K562 (cell line): ENCODE measurements at regions not wholly inside any gene's neighbourhood (a gene's known extent, or its start where the extent isn't known, plus 50 kb on each side); places are given as distances from the start of the nearest gene placed in this dataset.

Source experiments
- ARID4B ChIP-seq: sonication (generic); formaldehyde crosslinking; IDR thresholded peaks from 2 replicates; pipeline ENCODE4 v1.8.0; 2022; ENCODE audit warnings: mild to moderate bottlenecking, missing genetic modification reagents
- BRF2 ChIP-seq: IDR thresholded peaks from 3 replicates; pipeline ENCODE4 v1.6.1; 2011; ENCODE audit warnings: borderline replicate concordance, mild to moderate bottlenecking; ENCODE audit not compliant: insufficient read length, insufficient read depth
- COPS2 ChIP-seq: fragments of 450-650 bp; conservative IDR thresholded peaks from 2 replicates; pipeline ENCODE4 v1.6.1; 2016; ENCODE audit warnings: mild to moderate bottlenecking, moderate library complexity
- CSDE1 ChIP-seq, 2 experiments: fragments of 450-650 bp; IDR thresholded peaks; 2 replicates each; pipeline ENCODE4 v1.6.1; 2016; ENCODE audit warnings: mild to moderate bottlenecking in 1 of 2
- HOXB6 ChIP-seq: fragments of 250-450 bp; sonication (Bioruptor Pico); IDR thresholded peaks from 2 replicates; pipeline ENCODE4 v1.5.1; 2022; ENCODE audit warnings: mild to moderate bottlenecking, borderline replicate concordance
- TF ChIP-seq, protein P1 (sequence below): sonication (generic); formaldehyde crosslinking; IDR thresholded peaks from 2 replicates; pipeline ENCODE4 v1.8.0; 2023; ENCODE audit warnings: mild to moderate bottlenecking, missing genetic modification reagents

DNA sequence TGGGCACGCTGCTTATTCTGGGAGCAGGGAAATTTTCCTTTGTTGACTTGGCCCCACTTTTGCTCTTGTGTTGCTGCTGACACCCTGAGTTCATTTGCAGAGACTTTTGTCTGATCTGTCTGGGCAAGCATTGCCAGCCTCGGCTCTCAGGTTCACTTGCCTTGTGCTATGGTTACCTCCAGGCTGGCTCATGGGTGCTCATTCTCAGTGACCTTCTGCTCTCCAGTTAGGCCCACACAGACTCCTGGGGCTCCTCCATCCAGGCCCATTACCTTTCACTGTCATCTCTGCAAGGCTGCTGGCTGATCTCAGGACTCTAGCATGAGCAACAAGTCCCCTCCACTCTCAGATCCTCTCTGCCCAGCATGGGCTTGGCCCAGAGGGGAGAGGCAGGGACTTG, 108.3 kb downstream of the IL20RB start (continued):
- TF ChIP-seq ARID4B: no peak
- TF ChIP-seq, protein P1, sequence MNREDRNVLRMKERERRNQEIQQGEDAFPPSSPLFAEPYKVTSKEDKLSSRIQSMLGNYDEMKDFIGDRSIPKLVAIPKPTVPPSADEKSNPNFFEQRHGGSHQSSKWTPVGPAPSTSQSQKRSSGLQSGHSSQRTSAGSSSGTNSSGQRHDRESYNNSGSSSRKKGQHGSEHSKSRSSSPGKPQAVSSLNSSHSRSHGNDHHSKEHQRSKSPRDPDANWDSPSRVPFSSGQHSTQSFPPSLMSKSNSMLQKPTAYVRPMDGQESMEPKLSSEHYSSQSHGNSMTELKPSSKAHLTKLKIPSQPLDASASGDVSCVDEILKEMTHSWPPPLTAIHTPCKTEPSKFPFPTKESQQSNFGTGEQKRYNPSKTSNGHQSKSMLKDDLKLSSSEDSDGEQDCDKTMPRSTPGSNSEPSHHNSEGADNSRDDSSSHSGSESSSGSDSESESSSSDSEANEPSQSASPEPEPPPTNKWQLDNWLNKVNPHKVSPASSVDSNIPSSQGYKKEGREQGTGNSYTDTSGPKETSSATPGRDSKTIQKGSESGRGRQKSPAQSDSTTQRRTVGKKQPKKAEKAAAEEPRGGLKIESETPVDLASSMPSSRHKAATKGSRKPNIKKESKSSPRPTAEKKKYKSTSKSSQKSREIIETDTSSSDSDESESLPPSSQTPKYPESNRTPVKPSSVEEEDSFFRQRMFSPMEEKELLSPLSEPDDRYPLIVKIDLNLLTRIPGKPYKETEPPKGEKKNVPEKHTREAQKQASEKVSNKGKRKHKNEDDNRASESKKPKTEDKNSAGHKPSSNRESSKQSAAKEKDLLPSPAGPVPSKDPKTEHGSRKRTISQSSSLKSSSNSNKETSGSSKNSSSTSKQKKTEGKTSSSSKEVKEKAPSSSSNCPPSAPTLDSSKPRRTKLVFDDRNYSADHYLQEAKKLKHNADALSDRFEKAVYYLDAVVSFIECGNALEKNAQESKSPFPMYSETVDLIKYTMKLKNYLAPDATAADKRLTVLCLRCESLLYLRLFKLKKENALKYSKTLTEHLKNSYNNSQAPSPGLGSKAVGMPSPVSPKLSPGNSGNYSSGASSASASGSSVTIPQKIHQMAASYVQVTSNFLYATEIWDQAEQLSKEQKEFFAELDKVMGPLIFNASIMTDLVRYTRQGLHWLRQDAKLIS (CRISPR knock-in tag): no peak
- TF ChIP-seq HOXB6 (CRISPR knock-in tag): no peak
- TF ChIP-seq BRF2: no peak
- no peak for TF ChIP-seq COPS2
- TF ChIP-seq CSDE1 (IDR thresholded peaks at IDR 0.05): no peak
